ENCODE measurements at regions not wholly inside any gene's neighbourhood (a gene's known extent, or its start where the extent isn't known, plus 50 kb on each side); places are given as distances from the start of the nearest gene placed in this dataset.

GRCh38 chr3:72327008-72327407 is 521.2 kb downstream of the SHQ1 start:
- Histone ChIP-seq H3K23ac (ENCODE audit: low read depth, low read length) (no peak overlapping the region), H3K9me3 (ENCODE audit: control insufficient read depth, insufficient read depth, low read length) (no peaks in the 10 kb centered on the region), H4K8ac (ENCODE audit: low read depth in 2 of 2, low read length in 2 of 2) (no peak overlapping the region), H2BK5ac (ENCODE audit: low read depth, low read length, poor library complexity, severe bottlenecking) (no peak overlapping the region), H3K79me1 (ENCODE audit: low read depth in 1 of 2, low read length in 2 of 2) (no peaks in the 10 kb centered on the region), H3K4me3 (ENCODE audit: insufficient read depth, low read depth, low read length) (no peak overlapping the region), H3K27me3 (ENCODE audit: control insufficient read depth, insufficient read depth, low read length) (peaks cover 27% of the 10 kb centered on the region), H2AK9ac (replicated peaks; ENCODE audit: low read depth, low read length, poor library complexity) (no peak overlapping the region), H3K9me1 (ENCODE audit: insufficient read depth, low read length) (no peaks in the 10 kb centered on the region; the same call in 1 of the 2 replicates), H2BK20ac (ENCODE audit: low read depth, low read length) (no peak overlapping the region), H3K4me2 (ENCODE audit: low read depth, low read length) (no peak overlapping the region), H2AK5ac (ENCODE audit: low read depth, low read length) (no peak overlapping the region), H3K4ac (ENCODE audit: low read depth, low read length) (no peak overlapping the region), H4K20me1 (ENCODE audit: insufficient read depth, low read length) (no peaks in the 10 kb centered on the region), H2AFZ (replicated peaks; ENCODE audit: low read length, poor library complexity) (no peak overlapping the region), H3K18ac (ENCODE audit: low read depth, low read length) (no peak overlapping the region), H3K14ac (replicated peaks; ENCODE audit: low read depth, low read length) (no peak overlapping the region), H4K5ac (ENCODE audit: low read depth, low read length) (no peak overlapping the region), H3K9ac (ENCODE audit: low read depth, low read length) (no peak overlapping the region), H3K56ac (ENCODE audit: extremely low read depth, insufficient read depth, low read length) (no peak overlapping the region), H3K4me1 (ENCODE audit: control insufficient read depth, insufficient read depth, low read length) (peaks cover 2% of the 10 kb centered on the region; the same call in 1 of the 2 replicates), H2BK15ac (ENCODE audit: low read depth, low read length) (no peak overlapping the region), H3K27ac (ENCODE audit: insufficient read depth, low read length) (no peak overlapping the region), H3K36me3 (ENCODE audit: control insufficient read depth, insufficient read depth, low read length) (no peaks in the 10 kb centered on the region), H2BK120ac (ENCODE audit: low read depth, low read length) (no peak overlapping the region), H4K91ac (ENCODE audit: insufficient read depth, low read depth, low read length) (no peak overlapping the region)
- TF ChIP-seq USF2 (IDR thresholded peaks at IDR 0.05; ENCODE audit: low read depth, low read length) (no peak), RCOR1 (IDR thresholded peaks at IDR 0.05; ENCODE audit: insufficient replicate concordance, low read length) (no peak), ELK1 (IDR thresholded peaks at IDR 0.05; ENCODE audit: borderline replicate concordance, low read depth, low read length) (no peak), CHD1 (IDR thresholded peaks at IDR 0.05; ENCODE audit: low read depth, low read length) (no peak)
- CTCF ChIA-PET = no interaction called here
- no TSS peak for BruUV-seq (replicated peaks)
- POLR2A ChIA-PET (ENCODE audit: unreplicated experiment) = no interaction called here
- intact Hi-C loops (cut with micrococcal nuclease) = no loop called here
- 74 to 100% methylated on average over 3 to 5 of the region's 5 CpGs for WGBS, 2 experiments (ENCODE audit: extremely low coverage in 2 of 2, insufficient read length in 1 of 2)
- ATAC-seq (ENCODE audit: low read depth) (no peak), DNase-seq (no peak)
- dilution Hi-C loops (cut with HindIII; ENCODE audit: low sequenced_read_pairs, unreplicated experiment) = no loop called here
- in situ Hi-C loops (cut with MboI; ENCODE audit: low sequenced_read_pairs) = no loop called here

Data from IMR-90 (cell line).